HL-60 (cell line): ENCODE measurements at regions not wholly inside any gene's neighbourhood (a gene's known extent, or its start where the extent isn't known, plus 50 kb on each side); places are given as distances from the start of the nearest gene placed in this dataset.

Experiments
- CTCF ChIP-seq: IDR thresholded peaks from one replicate; pipeline ENCODE4 v1.5.1; 2011; ENCODE audit warnings: low read length, control low read depth, inconsistent platforms; ENCODE audit not compliant: insufficient read depth
- GABPA ChIP-seq: IDR thresholded peaks from 2 replicates; pipeline ENCODE4 v1.6.1; 2012; ENCODE audit warnings: low read depth
- POLR2AphosphoS5 ChIP-seq: IDR thresholded peaks from 2 replicates; pipeline ENCODE4 v1.6.1; 2012; ENCODE audit warnings: low read depth

- TF ChIP-seq CTCF: no peak
- no peak for TF ChIP-seq GABPA
- TF ChIP-seq POLR2AphosphoS5: no peak
Measured at GRCh38 chr5:102659151-102659550, 96.0 kb upstream of the PAM start.
